Urinary bladder (tissue), 3 donors: ENCODE measurements at regions not wholly inside any gene's neighbourhood (a gene's known extent, or its start where the extent isn't known, plus 50 kb on each side); places are given as distances from the start of the nearest gene placed in this dataset.

Source experiments
- DNase-seq: peaks from one replicate; pipeline ENCODE4 v3.0.0-alpha.2; 2015; ENCODE audit errors: extremely low spot score
- H3K27ac ChIP-seq: one replicate; pipeline ENCODE4 v1.5.1; 2013; ENCODE audit warnings: low read depth, mild to moderate bottlenecking, moderate library complexity
- H3K36me3 ChIP-seq: one replicate; pipeline ENCODE4 v1.6.1; 2013; ENCODE audit warnings: mild to moderate bottlenecking, moderate library complexity; ENCODE audit not compliant: insufficient read depth
- H3K4me1 ChIP-seq: one replicate; pipeline ENCODE4 v1.6.1; 2013; ENCODE audit warnings: mild to moderate bottlenecking, moderate library complexity; ENCODE audit not compliant: insufficient read depth
- H3K4me3 ChIP-seq: one replicate; pipeline ENCODE4 v1.5.1; 2013; ENCODE audit warnings: low read depth, low read length
- WGBS: extraction: QIAGEN DNeasy Blood & Tissue Kit; methylation state at CpG from one replicate; pipeline ENCODE4 v1.1.7; 2013; 5-methylcytosine and 5-hydroxymethylcytosine counted together
- donor health status: healthy with polysubstance abuse.
- donor health status: healthy.

GRCh38 chr2:150385211-150385610 lies 102.3 kb downstream of the RND3 start:
- Histone ChIP-seq H3K4me1 (no peaks in the 10 kb centered on the region), H3K36me3 (no peaks in the 10 kb centered on the region), H3K4me3 (no peak overlapping the region), H3K27ac (no peak overlapping the region)
- no peak for DNase-seq
- WGBS, result 65% methylated on average over 1 of the region's 1 CpG

GRCh38 chr2:150383587-150383986 lies 103.9 kb downstream of the RND3 start:
- no peak overlapping the region for H3K27ac ChIP-seq
- H3K4me3 ChIP-seq, result no peak overlapping the region
- no peaks in the 10 kb centered on the region for H3K36me3 ChIP-seq
- H3K4me1 ChIP-seq, result no peaks in the 10 kb centered on the region
- no peak for DNase-seq

- Histone ChIP-seq H3K36me3 (no peaks in the 10 kb centered on the region), H3K4me1 (no peaks in the 10 kb centered on the region), H3K4me3 (no peak overlapping the region), H3K27ac (no peak overlapping the region)
- no peak for DNase-seq
These were observed 108.3 kb downstream of the RND3 start for GRCh38 chr2:150379166-150379565.

GRCh38 chr2:150378686-150379085 lies 108.8 kb downstream of the RND3 start:
- H3K27ac ChIP-seq, result no peak overlapping the region
- no peaks in the 10 kb centered on the region for H3K36me3 ChIP-seq
- 99% methylated on average over 1 of the region's 1 CpG for WGBS
- no peak overlapping the region for H3K4me3 ChIP-seq
- DNase-seq, result no peak
- no peaks in the 10 kb centered on the region for H3K4me1 ChIP-seq

GRCh38 chr2:150376553-150377335 lies 110.7 kb downstream of the RND3 start:
- H3K36me3 ChIP-seq, result no peaks in the 10 kb centered on the region
- DNase-seq, result no peak
- H3K4me3 ChIP-seq, result no peak overlapping the region
- WGBS, result 80% methylated on average over 7 of the region's 7 CpGs
- H3K4me1 ChIP-seq, result no peaks in the 10 kb centered on the region
- no peak overlapping the region for H3K27ac ChIP-seq

GRCh38 chr2:150375333-150375732 lies 112.1 kb downstream of the RND3 start:
- 75% methylated on average over 2 of the region's 2 CpGs for WGBS
- H3K36me3 ChIP-seq, result no peaks in the 10 kb centered on the region

GRCh38 chr2:150374492-150374891 lies 113.0 kb downstream of the RND3 start:
- Histone ChIP-seq H3K4me3 (no peak overlapping the region), H3K36me3 (no peaks in the 10 kb centered on the region), H3K4me1 (no peaks in the 10 kb centered on the region), H3K27ac (no peak overlapping the region)
- 67% methylated on average over 1 of the region's 1 CpG for WGBS
- DNase-seq, result no peak

More at GRCh38 chr2:150375333-150375732, 112.1 kb downstream of the RND3 start:
- H3K27ac ChIP-seq, result no peak overlapping the region
- DNase-seq, result no peak
- no peak overlapping the region for H3K4me3 ChIP-seq
- no peaks in the 10 kb centered on the region for H3K4me1 ChIP-seq

- Histone ChIP-seq H3K4me3 (no peak overlapping the region), H3K36me3 (no peaks in the 10 kb centered on the region), H3K4me1 (no peaks in the 10 kb centered on the region), H3K27ac (no peak overlapping the region)
- no peak for DNase-seq
- WGBS, result 95% methylated on average over 2 of the region's 2 CpGs
These were observed 114.1 kb downstream of the RND3 start for GRCh38 chr2:150373374-150373773.

- Histone ChIP-seq H3K36me3 (no peaks in the 10 kb centered on the region), H3K27ac (no peak overlapping the region), H3K4me3 (no peak overlapping the region), H3K4me1 (no peaks in the 10 kb centered on the region)
- 83% methylated on average over 3 of the region's 3 CpGs for WGBS
- DNase-seq, result no peak
These were observed 116.2 kb downstream of the RND3 start for GRCh38 chr2:150371044-150371818.

- Histone ChIP-seq H3K4me3 (no peak overlapping the region), H3K27ac (no peak overlapping the region), H3K4me1 (no peaks in the 10 kb centered on the region), H3K36me3 (no peaks in the 10 kb centered on the region)
- DNase-seq, result no peak
- 83% methylated on average over 4 of the region's 4 CpGs for WGBS
These were observed 116.9 kb downstream of the RND3 start for GRCh38 chr2:150370561-150370960.

GRCh38 chr2:150369862-150370261 lies 117.6 kb downstream of the RND3 start:
- no peak for DNase-seq
- 96% methylated on average over 9 of the region's 9 CpGs for WGBS
- H3K36me3 ChIP-seq, result no peaks in the 10 kb centered on the region

GRCh38 chr2:150358468-150358807 lies 129.0 kb downstream of the RND3 start:
- Histone ChIP-seq H3K4me3 (no peak overlapping the region), H3K27ac (no peak overlapping the region), H3K4me1 (no peaks in the 10 kb centered on the region), H3K36me3 (no peaks in the 10 kb centered on the region)
- DNase-seq, result no peak
- 84% methylated on average over 3 of the region's 3 CpGs for WGBS

More at GRCh38 chr2:150369862-150370261, 117.6 kb downstream of the RND3 start:
- Histone ChIP-seq H3K4me3 (no peak overlapping the region), H3K4me1 (no peaks in the 10 kb centered on the region), H3K27ac (no peak overlapping the region)

GRCh38 chr2:150357770-150358467 lies 129.5 kb downstream of the RND3 start:
- Histone ChIP-seq H3K36me3 (no peaks in the 10 kb centered on the region), H3K27ac (no peak overlapping the region), H3K4me1 (no peaks in the 10 kb centered on the region), H3K4me3 (no peak overlapping the region)
- WGBS, result 87% methylated on average over 2 of the region's 2 CpGs
- DNase-seq, result no peak

- Histone ChIP-seq H3K36me3 (no peaks in the 10 kb centered on the region), H3K27ac (no peak overlapping the region), H3K4me3 (no peak overlapping the region), H3K4me1 (no peaks in the 10 kb centered on the region)
- WGBS, result 93% methylated on average over 2 of the region's 2 CpGs
- DNase-seq, result no peak
These were observed 132.0 kb downstream of the RND3 start for GRCh38 chr2:150355440-150355839.
